Epidermal melanocyte (primary cell): ENCODE measurements at regions not wholly inside any gene's neighbourhood (a gene's known extent, or its start where the extent isn't known, plus 50 kb on each side); places are given as distances from the start of the nearest gene placed in this dataset.

ENCODE experiments used
- DNase-seq: peaks from one replicate; pipeline ENCODE4 v3.0.0; 2011; ENCODE audit warnings: low spot score; ENCODE audit not compliant: insufficient read length

DNA sequence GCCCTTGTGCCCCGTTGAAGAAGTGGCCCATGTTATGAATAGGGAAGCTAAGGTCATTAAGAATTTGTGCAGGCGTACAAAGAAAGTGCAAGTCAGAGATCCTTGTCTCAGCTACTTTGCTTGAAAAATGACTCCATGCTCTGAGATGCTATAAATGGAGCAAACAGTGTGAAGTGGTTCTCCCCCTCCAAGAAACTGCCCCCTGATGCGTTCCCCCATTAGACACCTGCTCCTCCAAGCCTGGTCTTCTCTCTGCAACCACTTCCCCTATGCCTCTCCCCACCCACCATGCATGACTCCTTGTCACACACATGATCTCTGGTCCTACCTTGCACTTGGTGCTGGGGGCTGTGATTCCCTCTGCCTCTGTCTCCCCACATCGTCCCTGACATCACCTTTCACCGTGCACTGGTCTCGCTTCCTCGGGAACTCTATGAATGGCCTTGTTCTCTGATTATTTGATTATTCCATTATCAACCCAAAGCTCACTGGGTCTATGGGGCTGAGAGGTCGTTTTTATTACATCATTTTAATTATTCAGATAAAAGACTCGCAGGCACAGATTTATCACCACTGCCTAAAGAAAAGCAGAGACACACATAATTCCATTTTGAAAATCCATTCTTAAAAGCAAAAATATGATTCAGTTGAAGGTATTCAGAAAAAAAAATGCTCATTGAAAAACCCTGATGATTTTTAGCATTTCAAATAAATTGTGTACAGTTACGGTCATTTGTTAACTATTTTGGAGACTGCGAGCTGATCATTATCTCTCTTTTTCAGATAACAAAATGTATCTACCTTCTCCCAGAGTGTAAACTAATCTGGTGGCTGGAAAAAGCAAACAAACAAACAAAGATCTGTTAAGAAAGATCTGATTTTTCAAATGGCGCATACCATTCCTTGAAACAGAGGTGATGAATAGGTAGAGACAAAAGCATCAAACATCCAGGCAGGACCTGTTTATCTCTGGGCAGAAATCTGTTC, 294.9 kb downstream of the SOX11 start:
- no peak for DNase-seq

DNA sequence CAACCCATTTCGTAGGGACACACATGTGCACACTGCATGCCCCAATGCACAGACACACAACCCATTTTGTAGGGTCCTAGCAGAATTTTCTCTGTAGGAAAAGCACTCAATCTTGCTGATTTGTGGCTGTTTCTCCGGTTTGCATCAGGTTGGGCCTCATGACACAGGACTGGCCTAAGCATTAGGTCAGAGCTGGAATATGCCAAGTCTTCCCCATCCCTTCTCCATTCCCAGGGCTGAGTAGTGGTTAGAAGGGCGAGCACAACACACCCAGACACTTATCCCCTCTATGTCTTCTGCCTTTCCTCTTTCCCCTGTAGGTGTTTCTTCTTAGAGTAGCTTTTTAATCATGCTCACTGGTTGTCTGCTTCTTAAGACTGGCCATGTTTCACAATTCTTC, 295.9 kb downstream of the SOX11 start:
- no peak for DNase-seq

DNA sequence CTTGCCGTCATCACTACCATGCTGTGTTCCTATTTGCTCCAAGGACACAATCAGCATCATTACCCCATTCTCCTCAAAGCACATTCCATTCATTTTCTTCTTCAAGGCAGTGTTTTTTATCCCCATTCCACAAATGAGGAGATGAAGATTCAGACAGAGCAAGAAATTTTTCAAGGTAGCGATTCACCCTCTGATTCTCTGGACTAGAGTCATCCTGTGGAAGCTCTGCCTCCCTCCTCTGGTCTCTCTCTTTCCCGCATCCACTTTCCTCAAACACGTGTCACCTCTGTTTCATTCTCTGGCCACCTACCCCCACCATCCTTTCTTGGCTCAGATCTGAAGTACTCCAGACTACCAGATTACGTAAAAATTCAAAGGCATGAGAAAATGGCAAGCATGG, 297.9 kb downstream of the SOX11 start:
- no peak for DNase-seq

DNA sequence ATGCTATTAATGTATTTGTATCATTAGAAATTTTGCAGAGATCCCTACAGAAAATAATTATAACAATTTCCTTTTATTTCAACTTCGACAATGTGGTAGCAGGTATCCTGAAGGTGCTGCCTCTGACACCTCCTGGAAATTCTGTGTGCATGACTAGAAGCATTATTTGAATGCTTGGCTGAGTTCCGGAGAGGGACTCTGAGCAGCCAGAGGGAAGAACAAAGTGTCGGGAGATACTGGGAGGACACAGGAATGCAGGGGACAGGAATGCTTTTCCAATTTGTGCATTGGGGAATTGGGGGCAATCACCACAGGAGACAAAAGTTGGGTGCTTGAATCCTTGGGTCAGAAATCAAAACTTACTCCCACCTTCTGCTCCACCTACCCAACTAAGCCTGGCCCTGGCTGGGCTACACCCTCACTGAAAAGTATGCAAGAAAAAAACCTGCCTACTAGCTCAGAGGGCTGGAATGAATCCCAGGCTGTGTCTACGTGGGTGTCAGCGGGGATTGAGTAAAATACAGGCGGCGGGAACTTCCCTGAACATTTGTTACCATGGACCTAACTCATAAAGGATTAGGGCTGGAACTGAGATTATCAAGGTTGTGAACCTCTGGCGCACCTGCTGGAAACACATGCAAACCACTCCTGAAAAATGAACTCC, 299.3 kb downstream of the SOX11 start:
- no peak for DNase-seq

DNA sequence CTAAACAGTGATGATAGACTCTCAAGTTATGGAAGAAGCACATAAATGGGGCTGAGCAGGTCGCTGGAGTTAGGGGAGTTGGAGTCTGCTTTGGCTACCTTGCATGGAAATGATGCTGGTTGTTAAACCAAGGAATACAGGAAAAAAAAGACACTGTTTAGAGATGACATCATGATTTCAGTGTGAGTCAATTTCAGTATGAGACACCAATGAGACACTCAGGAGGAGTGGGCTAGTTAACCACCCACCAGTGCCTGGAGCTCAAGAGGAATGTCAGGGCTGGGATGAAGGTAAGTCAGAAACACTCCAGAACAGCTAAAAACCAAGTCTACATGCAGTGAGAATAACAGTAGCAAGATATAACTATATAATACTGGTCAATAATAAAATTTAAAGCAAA, 303.6 kb downstream of the SOX11 start:
- DNase-seq = no peak

DNA sequence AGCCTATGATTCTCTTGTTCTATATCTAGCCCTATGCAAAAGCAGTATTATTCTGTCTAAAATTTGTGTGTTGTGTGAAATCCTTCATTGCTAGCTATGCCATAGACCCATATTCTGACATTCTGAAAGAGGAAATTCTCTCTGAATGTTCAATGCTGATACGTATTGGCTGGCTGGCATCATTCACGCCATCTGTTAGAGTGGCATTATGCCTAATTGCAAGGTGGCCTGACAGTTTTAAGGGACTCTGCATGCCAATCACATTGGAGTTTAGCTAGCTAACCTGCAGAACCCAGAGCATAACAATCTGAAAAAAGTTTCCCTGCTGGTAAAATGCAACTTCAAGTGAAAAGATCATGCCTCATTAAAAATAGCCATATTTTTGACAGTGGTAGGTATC, 316.0 kb downstream of the SOX11 start:
- DNase-seq = no peak

DNA sequence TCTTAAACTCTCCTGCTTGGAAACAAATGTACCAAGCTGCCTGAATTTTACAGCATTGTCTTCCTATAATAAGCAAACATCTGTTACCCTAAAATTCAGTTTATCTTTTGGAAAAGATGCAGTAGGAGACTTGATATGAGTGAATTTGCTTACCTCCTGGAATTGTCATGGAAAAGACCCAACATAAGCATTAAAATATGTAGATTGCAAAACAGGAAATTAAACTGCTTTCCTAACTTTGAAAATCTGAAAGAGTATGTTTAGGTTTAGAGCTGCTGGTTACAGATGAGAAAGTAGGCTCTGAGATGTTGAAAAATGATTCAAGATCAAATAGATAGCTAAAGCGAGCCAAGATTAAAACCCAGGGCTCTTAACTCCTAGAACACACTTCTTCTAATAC, 316.5 kb downstream of the SOX11 start:
- no peak for DNase-seq

DNA sequence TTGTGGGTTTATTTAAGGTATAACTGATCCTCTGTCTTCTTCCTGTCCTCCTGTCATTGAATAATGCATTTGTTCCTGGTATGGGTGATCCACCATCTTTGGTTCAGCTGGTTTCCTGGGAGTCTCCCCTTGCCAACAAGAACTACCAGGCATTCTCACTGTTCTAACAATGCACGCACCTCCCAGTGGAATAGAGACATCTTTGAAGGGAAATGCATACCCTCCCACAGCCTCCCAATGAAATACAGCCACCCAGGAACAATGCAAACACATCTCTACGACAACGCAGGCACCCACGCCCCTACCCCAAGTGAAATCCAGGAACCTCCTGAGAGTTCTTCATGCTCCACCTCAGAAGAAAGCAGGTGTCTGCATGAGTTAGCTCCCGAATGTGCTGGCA, 318.0 kb downstream of the SOX11 start:
- DNase-seq = no peak

DNA sequence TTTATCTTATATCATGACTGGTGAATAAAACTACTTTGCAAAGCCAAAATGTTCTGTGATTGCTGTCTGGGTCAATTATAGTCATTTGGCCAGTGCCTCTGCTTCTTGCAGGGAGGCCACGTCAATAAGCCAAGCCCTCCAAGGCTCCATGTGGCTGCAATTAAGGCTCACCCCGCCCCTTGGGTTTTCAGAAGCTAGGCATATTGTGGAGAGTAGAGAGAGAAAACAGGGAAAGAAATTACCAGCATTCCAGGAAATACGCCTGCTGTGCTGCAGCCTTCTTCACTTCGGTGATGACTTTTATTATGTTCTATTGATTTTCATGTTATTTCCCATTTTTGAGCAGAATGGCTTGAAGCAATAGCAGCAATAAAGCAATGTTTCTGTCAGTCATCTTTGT, 319.7 kb downstream of the SOX11 start:
- no peak for DNase-seq

DNA sequence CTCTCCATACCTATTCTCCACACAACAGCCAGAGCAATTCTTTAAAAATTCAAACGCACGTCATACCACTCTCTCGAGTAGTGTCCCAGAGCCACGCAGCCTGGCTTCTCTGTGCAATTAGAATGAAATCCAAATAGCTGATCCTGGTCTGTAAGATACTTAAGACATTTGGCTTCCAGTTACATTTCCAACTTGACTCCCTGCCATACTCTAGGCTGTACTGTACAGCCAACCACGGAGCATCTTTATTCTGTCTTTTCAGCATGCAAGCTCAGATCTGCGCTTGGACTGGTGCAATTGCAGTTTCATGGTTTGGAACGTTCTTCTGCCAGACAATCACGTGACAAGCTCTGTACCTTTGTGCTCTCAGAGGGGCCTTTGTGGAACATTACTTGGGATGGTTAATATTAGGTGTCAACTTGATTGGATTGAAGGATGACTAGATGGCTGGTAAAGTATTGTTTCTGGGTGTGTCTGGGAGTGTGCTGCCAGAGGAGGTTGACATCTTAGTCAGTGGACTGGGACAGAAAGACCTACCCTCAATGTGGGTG, 325.6 kb downstream of the SOX11 start:
- DNase-seq = no peak

DNA sequence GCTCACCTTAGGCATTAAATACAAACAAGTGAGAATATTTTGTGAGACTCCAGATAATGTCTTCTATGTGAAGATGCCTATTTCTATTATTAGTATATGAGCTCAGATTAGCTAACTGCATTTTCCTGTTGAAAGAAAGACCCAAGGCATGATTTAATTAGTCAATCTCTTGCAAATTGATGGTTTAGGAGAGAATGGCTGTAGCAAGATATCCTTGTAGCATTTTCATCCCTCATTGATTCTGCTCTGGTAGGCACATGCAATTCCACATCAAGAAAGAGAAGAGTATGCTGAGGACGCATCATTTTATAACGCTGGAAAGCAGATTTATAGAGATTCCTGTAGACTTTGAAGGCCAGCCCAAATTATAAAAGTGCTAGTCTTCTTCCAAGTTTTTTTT, 332.0 kb downstream of the SOX11 start:
- DNase-seq = no peak

DNA sequence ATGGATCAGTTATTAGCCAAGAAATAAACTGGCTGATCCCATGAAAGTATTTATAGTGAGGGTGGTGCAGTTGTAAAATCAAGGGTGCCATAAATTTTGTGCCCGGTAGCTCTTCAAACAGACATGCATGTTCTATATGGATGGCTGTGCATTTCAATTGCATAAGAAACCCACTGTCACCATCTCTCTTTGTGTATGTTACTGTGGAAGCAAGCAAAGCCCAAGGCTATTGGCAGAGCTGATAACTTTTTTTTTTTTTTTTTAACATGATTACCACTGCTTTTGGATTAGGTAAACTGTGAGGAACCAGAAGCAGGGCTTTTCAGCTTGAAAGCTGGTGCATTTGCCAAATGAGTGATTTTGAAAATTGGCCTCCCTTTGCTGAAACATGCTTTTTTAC, 332.6 kb downstream of the SOX11 start:
- DNase-seq = no peak

DNA sequence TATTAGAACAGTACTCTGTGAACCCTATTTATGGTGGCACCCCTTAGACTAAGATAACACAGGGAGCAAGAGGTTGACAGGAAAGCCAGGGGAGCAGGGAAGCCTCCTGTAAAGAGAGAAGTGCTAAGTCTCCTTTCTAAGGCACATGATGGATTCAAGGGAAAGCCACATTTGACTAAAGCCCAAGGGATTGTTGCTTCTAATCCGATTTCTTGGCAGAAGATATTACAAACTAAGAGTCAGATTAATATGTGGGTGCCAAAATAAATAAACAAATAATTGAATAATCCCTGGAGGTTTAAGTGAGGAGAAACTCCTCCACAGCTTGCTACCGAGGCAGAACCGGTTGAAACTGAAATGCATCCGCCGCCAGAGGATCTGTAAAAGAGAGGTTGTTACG, 333.2 kb downstream of the SOX11 start:
- DNase-seq = no peak

DNA sequence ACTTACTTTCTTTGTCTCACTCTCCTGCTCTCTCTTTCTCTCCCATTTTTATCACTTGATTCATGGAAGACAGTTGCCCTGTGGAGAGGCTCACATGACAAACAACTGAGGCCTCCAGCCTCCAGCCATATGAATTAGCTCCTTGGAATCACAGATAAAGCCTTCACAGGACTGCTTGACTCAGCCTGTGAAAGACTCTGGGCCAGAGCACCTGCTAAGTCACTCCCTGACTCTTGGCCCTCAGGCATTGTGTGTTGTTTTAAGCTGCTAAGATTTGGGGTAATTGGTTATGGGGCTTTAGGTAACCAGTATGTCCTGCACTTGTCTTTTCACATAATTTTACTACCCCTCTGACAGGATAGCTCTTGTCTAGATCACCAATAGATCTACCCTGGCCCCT, 334.9 kb downstream of the SOX11 start:
- DNase-seq = no peak

DNA sequence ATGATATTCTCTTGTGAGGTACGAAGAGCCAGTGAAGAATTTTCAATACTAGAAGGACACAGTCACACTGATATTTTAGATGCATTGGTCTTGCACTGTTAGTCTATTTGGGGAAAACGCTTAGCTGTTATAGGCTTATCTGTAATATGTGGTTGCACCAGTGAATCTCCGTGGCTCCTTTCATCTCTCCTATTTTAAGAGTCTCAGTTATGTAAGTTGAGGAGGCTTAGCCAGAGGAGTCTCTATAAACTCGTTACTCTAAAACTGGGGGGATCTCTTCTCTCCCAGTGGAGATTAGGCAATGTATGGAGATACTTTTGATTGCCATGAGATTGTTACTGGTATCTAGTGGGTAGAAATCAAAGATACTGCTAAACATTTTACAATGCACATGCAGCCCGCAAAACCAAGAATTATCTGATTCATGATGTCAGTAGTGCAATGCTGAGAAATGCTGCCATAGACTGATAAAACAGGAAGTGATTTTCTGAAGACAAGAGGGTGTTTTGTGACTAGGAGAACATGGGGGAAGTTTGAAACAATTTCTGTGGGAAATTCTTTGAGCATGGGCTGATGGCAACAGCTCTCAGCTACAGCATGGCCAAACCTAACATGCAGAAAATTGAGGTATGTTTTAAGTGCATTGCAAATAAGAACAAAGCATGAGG, 339.1 kb downstream of the SOX11 start:
- DNase-seq = no peak

DNA sequence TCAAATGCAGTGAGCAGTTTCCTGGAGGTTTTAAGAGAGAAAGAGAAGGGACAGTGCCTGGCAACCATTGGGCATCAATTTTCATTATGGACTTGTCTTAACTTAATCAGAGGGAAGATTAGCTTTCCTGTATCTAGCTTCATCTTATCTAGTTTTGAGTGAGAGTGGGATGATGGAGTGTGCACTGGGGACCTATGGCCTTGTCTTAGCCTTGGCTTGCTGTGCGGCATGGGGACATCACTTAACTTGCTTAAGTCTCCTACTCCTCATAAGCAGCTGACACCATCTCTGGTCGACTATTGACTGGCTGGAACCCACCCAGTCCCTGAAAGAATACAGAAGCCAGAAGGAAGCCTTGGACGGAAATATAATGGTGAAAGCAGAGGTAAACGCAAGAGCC, 344.0 kb downstream of the SOX11 start:
- no peak for DNase-seq

DNA sequence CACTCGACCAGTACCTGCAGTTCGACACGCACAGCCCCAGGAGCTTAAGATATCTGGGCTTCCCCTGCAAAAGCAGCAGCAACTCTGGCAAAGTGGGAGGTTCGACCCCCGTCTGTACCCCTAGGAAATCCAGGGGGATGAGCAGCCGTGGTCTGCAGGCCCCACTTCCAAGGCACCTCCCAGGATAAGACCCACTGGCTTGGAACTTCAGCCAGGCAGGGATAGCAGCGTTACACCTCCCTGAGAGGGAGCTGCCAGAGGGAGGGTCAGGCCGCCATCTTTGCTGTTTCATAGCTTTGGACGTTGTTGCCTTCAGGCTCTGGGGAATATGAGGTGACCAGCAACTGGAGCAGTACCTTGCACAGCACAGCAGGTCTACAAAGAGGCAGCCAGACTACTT, 351.1 kb downstream of the SOX11 start:
- DNase-seq = no peak

DNA sequence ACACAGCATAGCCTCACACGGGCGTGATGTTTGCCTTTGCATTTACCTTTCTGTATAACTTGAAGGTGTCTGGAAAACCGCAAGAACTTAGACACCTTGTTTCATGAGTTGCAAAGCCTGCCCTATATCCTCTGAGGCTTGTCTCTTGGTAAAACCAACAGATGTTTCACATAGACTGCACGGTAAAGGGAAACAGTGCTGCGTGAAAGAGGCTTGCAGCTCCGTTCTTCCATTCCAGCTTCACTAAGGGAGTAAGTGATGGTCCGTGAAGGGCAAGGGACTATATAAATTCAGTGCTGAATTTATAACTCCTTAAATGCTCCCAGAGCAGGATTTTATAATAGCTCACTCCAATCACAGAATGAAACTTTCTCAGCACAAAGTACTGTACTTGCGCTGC, 360.5 kb downstream of the SOX11 start:
- DNase-seq = no peak

DNA sequence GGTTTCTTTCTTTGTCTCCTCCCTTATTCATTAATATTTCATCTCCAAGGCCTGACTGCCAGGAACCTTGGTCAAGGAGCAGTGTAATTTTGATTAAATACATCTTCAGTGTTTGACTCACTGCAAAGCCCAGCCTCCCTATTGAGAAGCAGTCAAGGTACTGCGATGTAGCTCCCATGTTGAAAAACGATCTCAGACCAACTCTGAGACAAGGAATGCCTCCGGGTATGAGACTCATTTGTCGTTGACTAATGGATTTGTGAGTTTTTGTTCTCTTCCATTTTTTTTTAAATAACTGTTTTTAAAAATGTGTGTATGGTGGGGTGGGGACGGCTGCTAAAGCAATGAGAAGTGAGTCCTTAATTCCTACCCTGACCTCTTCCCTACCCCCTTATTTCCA, 361.6 kb downstream of the SOX11 start:
- no peak for DNase-seq

DNA sequence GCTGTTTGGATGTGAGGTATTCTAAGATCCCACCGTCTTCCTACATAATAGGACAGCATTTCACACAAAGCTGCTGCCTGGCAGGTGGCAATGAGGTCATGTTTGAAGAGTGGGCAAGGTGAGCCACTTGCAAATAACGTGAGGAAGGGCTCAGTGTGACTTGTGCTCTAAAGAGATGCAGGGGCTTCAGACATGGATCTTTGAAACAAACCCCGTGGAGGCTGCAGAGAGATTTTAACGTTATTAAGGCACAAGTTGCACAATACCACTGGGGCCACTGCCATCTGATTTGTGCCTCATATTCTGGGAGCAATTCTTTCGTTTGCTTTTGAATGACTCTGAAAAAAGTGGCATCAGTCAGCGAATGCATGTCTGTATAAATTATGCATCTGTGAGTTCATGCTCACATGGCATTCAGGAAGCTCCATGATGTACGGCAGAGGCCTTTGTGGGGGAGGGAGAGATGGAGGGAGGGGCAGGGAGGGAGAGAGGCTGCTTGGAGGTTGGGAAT, 362.0 kb downstream of the SOX11 start:
- DNase-seq = no peak

DNA sequence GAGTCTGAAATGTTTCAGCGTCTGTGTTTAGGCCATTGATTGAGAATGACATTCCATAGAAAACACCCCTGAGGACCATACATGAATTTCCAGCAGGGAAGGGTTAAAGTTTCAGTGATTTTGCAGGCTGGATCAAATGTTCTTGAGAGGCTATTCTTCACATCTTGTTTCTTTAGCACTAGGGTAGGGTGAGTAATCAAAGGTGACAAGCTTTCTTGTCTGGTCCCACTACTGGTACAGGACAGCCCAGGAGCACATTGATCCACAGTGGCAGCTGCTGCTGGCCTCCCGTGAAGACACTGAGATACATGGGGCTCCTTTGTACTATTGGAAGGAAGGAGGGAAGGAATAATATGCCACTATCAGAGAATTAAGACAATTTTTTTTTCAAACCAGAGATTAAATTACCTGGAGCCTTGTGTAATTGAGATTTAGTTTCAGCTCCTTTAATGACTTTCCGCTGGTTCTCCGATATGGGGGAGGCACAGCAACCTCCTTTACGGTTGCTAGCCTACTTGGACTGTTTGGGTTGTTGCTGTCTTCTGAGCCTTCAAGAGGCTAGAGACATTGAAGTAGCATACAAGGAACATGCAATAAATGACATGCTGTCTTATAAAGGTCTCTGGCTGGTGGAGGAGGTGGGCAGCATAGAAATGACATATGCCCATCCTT, 368.9 kb downstream of the SOX11 start:
- no peak for DNase-seq
